OCI-LY7 (cell line): ENCODE measurements at regions not wholly inside any gene's neighbourhood (a gene's known extent, or its start where the extent isn't known, plus 50 kb on each side); places are given as distances from the start of the nearest gene placed in this dataset.

Source experiments
- BruUV-seq: library from RNA; stranded (reverse); fragments of 400-500 nt; replicated peaks from 2 replicates; lab custom pipeline; 2021; lab: Mats Ljungman, UMichigan
- CTCF ChIA-PET: fragments of 300-600 bp; sonication (Branson Sonifier 250); formaldehyde crosslinking; loops from one replicate; lab custom pipeline; 2022; ENCODE audit warnings: antibody characterized with exemption; ENCODE audit not compliant: unreplicated experiment; lab: Charles Lee
- POLR2A ChIA-PET: fragments of 300-600 bp; sonication (Branson Sonifier 250); formaldehyde crosslinking; loops from one replicate; lab custom pipeline; 2022; ENCODE audit warnings: antibody characterized with exemption; lab: Charles Lee
- DNase-seq: peaks from one replicate; pipeline ENCODE4 v3.0.0-alpha.2; 2015; ENCODE audit warnings: low spot score
- H2AFZ ChIP-seq: fragments of 200-600 bp; sonication (generic), shearing (Covaris generic); 2 replicates; pipeline ENCODE4 v1.6.1; 2014; ENCODE audit warnings: mild to moderate bottlenecking, antibody characterized with exemption, low read length, moderate library complexity
- H3K27ac ChIP-seq: fragments of 200-600 bp; sonication (generic); 2 replicates; pipeline ENCODE4 v1.5.1; 2014; ENCODE audit warnings: mixed run types, low read depth, mild to moderate bottlenecking, moderate library complexity, low read length, inconsistent platforms; ENCODE audit not compliant: poor library complexity, severe bottlenecking
- H3K36me3 ChIP-seq: fragments of 200-600 bp; sonication (generic); 2 replicates; pipeline ENCODE4 v1.6.1; 2014; ENCODE audit warnings: mild to moderate bottlenecking, antibody characterized with exemption, low read length, moderate library complexity, mixed read lengths; ENCODE audit not compliant: insufficient read depth
- H3K4me1 ChIP-seq: fragments of 200-600 bp; sonication (generic); 2 replicates; pipeline ENCODE4 v1.5.1; 2014; ENCODE audit warnings: mild to moderate bottlenecking, low read length; ENCODE audit not compliant: insufficient read depth, poor library complexity, severe bottlenecking
- H3K4me2 ChIP-seq: fragments of 200-600 bp; sonication (generic); 2 replicates; pipeline ENCODE4 v1.6.1; 2014; ENCODE audit warnings: mild to moderate bottlenecking, low read length
- H3K4me3 ChIP-seq: fragments of 200-600 bp; sonication (generic); 2 replicates; pipeline ENCODE4 v1.5.1; 2014; ENCODE audit warnings: mild to moderate bottlenecking, low read depth, low read length; ENCODE audit not compliant: poor library complexity, severe bottlenecking
- H3K79me2 ChIP-seq: fragments of 200-600 bp; sonication (generic); 2 replicates; pipeline ENCODE4 v1.6.1; 2016; ENCODE audit warnings: low read depth, mild to moderate bottlenecking, low read length, moderate library complexity, mixed read lengths; ENCODE audit not compliant: insufficient read depth
- H3K9me2 ChIP-seq: fragments of 200-600 bp; sonication (generic); 2 replicates; pipeline ENCODE4 v1.6.1; 2016; ENCODE audit warnings: mild to moderate bottlenecking, low read length, mixed read lengths; ENCODE audit not compliant: insufficient read depth
- H3K9me3 ChIP-seq: fragments of 200-600 bp; sonication (generic); 2 replicates; pipeline ENCODE4 v1.6.1; 2014; ENCODE audit warnings: mild to moderate bottlenecking, mixed run types, low read length, mixed read lengths
- H4K20me1 ChIP-seq: fragments of 200-600 bp; sonication (generic); 2 replicates; pipeline ENCODE4 v1.6.1; 2014; ENCODE audit warnings: mild to moderate bottlenecking, antibody characterized with exemption, low read length, moderate library complexity, mixed read lengths; ENCODE audit not compliant: insufficient read depth
- EZH2phosphoT487 ChIP-seq: fragments of 200-600 bp; sonication (generic); IDR thresholded peaks from 2 replicates; pipeline ENCODE4 v1.6.1; 2018; ENCODE audit warnings: low read depth, borderline replicate concordance, mild to moderate bottlenecking, mixed run types, antibody characterized with exemption, low read length, moderate library complexity, mixed read lengths
- intact Hi-C: fragments of 100-400 bp; cut with micrococcal nuclease; formaldehyde crosslinking; loops from one replicate; pipeline ENCODE4 v1.10.0; 2022; ENCODE audit not compliant: unreplicated experiment
- TF ChIP-seq, protein P1 (sequence below): fragments of 200-600 bp; sonication (generic); conservative IDR thresholded peaks from 2 replicates; pipeline ENCODE4 v1.5.1; 2014; ENCODE audit warnings: mild to moderate bottlenecking, antibody characterized with exemption, low read length, moderate library complexity, mixed read lengths

DNA sequence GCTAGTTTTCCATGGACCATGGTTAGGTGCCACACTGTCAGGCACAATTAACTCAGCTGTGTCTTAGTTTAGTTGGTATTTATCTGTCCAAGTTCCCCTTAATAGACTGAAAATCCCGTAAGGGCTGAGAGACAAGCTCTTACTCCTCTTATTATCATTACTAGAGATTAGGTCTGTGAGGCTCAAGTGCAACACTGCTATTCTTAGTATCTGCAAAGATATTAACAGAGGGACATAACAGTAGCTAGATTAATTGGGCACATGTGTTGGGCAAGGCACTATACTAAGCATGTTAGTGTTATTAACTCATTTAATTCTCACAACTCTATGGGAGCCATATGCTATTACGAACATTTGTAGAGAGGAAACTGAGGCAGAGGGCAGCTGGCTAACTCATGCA, 137.3 kb downstream of the VEGFA start:
- POLR2A ChIA-PET, result no interaction called here
- intact Hi-C loops, result no loop called here
- CTCF ChIA-PET, result no interaction called here

DNA sequence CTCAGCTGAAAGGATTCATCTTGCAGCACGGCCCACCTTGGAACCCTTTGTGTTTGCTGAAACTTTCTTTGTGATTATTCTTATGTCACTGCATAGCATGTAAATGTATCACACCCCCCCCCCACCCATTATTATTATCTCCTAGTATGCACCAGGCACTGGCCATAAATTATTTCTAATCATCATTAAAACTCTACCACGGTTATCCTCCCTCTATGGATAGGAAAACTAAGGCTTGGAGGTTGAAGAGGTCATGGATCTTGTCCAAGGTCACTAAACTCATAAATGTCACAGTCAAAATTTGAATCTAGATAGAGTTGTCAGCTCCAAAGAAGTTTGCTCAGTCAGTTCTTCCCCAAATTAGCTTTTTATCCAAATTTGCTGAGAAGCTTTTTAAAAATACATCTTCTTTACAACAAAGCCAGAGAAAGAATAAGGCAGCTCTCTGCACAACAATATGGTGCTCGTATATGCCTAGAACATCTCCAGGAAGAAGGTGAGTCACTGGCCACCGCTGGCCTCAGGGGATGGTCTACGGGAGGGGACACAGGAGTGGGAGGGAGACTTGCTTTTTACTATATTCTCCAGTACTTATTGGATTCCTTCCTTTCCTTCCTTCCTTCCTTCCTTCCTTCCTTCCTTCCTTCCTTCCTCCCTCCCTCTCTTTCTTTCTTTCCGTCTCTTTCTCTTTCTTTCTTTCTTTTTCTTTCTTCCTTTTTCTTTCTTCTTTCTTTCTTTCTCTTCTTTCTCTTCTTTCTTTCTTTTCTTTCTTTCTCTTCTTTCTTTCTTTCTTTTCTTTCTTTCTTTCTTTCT, 134.5 kb downstream of the VEGFA start:
- no peaks in the 10 kb centered on the region for H3K36me3 ChIP-seq
- no peak overlapping the region for H3K4me2 ChIP-seq
- no peaks in the 10 kb centered on the region for H4K20me1 ChIP-seq
- H2AFZ ChIP-seq, result no peak overlapping the region
- ChIA-PET CTCF (no interaction called here), POLR2A (interaction anchor here (1.0 to 1.4 kb wide), 3 partner anchors 9 to 265 kb away, joined by 3 to 4 read pairs (median 3); no protein-coding TSS in a partner anchor)
- no peaks in the 10 kb centered on the region for H3K79me2 ChIP-seq
- no peak overlapping the region for H3K27ac ChIP-seq
- no peak overlapping the region for H3K4me3 ChIP-seq
- H3K4me1 ChIP-seq, result no peaks in the 10 kb centered on the region
- TF ChIP-seq, protein P1, sequence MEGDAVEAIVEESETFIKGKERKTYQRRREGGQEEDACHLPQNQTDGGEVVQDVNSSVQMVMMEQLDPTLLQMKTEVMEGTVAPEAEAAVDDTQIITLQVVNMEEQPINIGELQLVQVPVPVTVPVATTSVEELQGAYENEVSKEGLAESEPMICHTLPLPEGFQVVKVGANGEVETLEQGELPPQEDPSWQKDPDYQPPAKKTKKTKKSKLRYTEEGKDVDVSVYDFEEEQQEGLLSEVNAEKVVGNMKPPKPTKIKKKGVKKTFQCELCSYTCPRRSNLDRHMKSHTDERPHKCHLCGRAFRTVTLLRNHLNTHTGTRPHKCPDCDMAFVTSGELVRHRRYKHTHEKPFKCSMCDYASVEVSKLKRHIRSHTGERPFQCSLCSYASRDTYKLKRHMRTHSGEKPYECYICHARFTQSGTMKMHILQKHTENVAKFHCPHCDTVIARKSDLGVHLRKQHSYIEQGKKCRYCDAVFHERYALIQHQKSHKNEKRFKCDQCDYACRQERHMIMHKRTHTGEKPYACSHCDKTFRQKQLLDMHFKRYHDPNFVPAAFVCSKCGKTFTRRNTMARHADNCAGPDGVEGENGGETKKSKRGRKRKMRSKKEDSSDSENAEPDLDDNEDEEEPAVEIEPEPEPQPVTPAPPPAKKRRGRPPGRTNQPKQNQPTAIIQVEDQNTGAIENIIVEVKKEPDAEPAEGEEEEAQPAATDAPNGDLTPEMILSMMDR, result no peak
- TF ChIP-seq EZH2phosphoT487, result no peak
- DNase-seq, result no peak
- H3K9me2 ChIP-seq, result no peaks in the 10 kb centered on the region
- H3K9me3 ChIP-seq, result no peaks in the 10 kb centered on the region
- intact Hi-C loops, result no loop called here
- BruUV-seq, result no TSS peak

More for the DNA sequence above, 137.3 kb downstream of the VEGFA start:
- no peak overlapping the region for H3K4me3 ChIP-seq
- no peaks in the 10 kb centered on the region for H3K36me3 ChIP-seq
- no peak overlapping the region for H3K27ac ChIP-seq
- no peak for DNase-seq
- H3K9me2 ChIP-seq, result no peaks in the 10 kb centered on the region
- no peaks in the 10 kb centered on the region for H3K4me1 ChIP-seq
- no peak overlapping the region for H3K4me2 ChIP-seq
- no peaks in the 10 kb centered on the region for H3K9me3 ChIP-seq
- no TSS peak for BruUV-seq
- TF ChIP-seq, protein P1, result no peak
- TF ChIP-seq EZH2phosphoT487, result no peak
- H4K20me1 ChIP-seq, result no peaks in the 10 kb centered on the region
- H3K79me2 ChIP-seq, result no peaks in the 10 kb centered on the region
- no peak overlapping the region for H2AFZ ChIP-seq

DNA sequence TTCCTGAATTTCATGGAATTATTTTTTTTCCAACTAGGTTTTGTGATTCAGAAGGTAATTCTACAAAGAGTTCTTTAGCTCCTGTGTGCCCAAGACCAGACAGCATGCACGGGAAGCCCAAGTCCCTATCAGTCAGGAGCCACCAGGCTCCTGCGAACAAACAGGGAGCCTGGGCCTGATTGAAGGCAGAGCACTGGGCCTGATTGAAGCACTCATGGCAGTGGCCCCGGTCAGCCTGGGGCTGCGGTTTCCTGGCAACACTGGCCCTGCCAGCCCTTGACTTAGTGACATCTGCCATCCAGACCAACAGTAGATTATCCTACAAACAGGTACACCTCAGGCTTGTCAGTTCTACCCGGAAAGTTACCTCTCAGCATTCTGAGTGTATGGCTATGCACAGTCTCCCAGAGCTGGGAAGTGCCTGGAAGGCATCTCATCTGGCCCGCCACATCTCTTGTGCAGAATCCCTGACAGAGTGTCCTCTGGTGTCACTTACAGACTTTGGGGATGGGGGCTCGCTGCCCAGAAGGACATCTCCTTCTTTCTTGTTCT, 133.8 kb downstream of the VEGFA start:
- no peaks in the 10 kb centered on the region for H3K79me2 ChIP-seq
- no peaks in the 10 kb centered on the region for H3K9me3 ChIP-seq
- no peaks in the 10 kb centered on the region for H4K20me1 ChIP-seq
- intact Hi-C loops, result no loop called here
- no peaks in the 10 kb centered on the region for H3K4me1 ChIP-seq
- H3K4me3 ChIP-seq, result no peak overlapping the region
- H3K27ac ChIP-seq, result no peak overlapping the region
- no peaks in the 10 kb centered on the region for H3K9me2 ChIP-seq
- DNase-seq, result no peak
- no TSS peak for BruUV-seq
- CTCF ChIA-PET, result no interaction called here
- no peaks in the 10 kb centered on the region for H3K36me3 ChIP-seq
- POLR2A ChIA-PET, result interaction anchor here (1.0 to 1.4 kb wide), 3 partner anchors 9 to 45 kb away, joined by 3 read pairs; no protein-coding TSS in a partner anchor
- H3K4me2 ChIP-seq, result no peak overlapping the region
- no peak overlapping the region for H2AFZ ChIP-seq
- TF ChIP-seq, protein P1, result no peak
- TF ChIP-seq EZH2phosphoT487, result no peak
